OCI-M2 (cell line): ENCODE measurements at regions not wholly inside any gene's neighbourhood (a gene's known extent, or its start where the extent isn't known, plus 50 kb on each side); places are given as distances from the start of the nearest gene placed in this dataset.

ENCODE experiments used
- DNase-seq: peaks from one replicate; lab custom pipeline; 2025; ENCODE audit not compliant: unreplicated experiment; lab: John Stamatoyannopoulos, UW

DNA sequence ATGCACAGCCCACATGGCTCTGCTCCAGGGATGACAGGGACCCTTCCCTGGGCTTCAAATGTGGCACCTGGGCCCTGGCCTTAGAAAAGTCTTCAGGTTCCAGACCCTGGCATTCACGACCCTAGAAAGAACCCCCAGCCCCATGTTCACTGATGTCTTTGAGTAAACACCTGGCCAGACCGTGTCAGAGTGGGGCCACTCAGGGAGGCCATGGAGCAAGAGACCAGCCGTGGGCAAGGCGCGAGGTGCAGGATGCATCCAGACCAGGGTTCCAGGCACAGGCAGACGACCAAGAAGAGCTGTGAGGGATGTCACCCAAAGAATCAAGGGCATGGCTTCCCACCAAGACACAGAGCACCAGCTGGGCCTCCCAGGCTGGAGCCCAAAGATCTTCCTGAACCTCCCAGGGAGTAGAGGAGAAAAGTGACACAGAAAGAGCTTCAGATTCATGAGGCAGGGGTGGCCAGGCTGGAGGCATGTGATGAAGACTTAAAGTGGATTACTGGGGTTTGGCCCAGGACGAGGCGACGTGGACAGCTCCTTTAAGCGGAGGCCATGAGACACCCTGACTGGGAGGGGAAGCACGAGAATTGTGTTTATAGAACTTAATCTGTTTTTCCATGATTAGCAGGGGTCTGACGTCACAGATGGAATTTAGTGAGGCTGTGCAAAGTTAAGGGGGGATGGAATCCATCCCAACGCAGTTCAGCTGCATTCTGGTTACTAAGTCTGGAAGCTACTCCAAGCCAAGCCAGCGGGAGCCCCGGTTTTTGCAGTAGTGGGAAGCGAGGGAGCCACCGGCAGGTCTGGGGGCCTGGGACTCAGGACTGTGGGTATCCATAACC is 61.6 kb downstream of the ARL6IP4 start:
- no peak for DNase-seq

DNA sequence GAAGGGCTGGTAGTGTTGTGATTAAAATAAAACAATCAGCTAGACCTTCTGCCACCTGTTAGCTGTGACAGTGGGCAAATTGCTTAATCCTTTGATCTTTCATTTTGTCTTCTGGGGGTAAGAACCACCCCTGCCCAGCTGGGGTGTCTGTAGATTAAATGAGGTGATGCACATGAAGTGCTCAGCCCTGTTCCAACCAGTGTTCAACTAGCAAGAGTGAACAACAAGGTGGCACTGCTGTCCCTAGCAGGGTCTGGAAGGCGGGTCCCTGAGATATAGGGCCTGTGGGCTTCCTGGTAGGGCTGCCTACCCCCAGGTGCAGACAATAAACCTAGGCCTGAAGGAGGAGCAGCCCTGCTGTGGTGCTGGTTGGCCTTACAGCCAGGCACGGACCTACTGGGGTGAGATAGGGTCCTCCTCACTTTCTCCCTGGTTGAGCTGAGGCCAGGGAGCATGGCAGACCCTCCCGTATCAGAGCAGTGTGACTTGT is 60.6 kb downstream of the ARL6IP4 start:
- DNase-seq: no peak

DNA sequence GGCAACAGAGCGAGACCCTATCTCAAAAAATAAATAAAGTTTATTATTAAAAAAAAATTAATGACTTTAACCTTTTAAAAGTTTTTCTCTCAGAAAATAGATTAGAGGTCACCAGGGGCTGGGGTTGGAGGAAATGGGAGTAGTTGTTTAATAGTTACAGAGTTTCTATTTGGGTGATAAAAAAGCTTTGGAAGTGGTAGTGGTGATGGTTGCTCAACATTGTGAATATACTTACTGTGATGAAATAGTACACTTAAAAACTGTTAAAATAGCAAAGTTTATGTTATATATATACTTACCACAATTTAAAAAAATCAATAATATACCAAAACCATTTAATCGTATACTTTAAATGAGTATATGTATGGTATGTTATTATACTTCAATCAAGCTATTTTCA is 59.6 kb downstream of the ARL6IP4 start:
- DNase-seq: no peak

DNA sequence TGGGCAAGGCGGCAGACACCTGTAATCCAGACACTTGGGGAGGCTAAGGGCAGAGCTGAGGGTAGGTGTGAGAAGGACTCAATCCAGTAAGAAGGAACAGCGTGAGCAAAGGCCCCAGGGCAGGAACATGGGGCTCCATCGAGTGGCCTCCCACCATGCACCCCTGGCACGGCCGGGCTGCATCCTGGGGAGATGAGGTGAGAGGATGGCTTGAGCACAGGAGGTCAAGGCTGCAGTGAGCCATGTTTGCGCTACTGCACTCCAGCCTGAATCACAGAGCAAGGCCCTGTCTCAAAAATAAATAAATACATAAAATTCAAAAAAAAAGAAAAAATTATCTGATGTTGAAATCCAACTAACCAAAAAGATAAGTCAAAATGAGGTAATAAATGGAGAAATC is 58.5 kb downstream of the ARL6IP4 start:
- DNase-seq: no peak

DNA sequence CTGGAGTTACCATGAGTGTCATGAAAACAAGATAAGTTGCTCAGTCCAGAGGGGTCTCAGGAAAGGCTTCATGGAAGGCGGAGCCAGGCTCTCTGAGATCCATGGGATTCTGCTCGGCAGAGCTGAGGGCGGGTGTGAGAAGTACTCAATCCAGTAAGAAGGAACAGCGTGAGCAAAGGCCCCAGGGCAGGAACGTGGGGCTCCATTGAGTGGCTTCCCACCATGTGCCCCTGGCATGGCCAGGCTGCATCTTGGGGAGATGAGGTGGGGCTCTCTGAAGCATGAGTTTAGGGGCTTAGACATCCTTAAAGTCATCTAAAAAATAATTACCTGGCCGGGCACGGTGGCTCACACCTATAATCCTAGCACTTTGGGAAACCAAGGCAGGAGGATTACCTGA is 58.0 kb downstream of the ARL6IP4 start:
- no peak for DNase-seq

DNA sequence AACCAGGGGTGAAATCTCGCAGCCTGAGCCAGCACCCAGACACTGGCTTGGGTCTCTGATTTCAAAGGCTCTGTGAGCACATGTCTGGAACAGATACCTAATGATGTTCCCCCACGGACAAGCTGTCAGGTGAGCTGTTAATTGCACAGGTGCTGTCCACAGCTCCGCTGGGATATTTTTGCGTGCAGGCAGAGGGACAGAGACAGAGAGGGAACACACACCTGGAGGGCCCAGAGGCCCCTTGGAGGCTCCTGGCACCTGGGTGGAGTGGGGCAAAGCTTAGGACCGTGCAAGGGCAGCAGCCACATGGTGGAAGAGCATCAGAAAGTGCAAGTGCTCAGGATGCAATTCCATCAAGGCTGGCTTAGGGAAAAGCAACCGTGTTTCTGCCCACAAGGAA is 57.3 kb downstream of the ARL6IP4 start:
- DNase-seq: no peak

DNA sequence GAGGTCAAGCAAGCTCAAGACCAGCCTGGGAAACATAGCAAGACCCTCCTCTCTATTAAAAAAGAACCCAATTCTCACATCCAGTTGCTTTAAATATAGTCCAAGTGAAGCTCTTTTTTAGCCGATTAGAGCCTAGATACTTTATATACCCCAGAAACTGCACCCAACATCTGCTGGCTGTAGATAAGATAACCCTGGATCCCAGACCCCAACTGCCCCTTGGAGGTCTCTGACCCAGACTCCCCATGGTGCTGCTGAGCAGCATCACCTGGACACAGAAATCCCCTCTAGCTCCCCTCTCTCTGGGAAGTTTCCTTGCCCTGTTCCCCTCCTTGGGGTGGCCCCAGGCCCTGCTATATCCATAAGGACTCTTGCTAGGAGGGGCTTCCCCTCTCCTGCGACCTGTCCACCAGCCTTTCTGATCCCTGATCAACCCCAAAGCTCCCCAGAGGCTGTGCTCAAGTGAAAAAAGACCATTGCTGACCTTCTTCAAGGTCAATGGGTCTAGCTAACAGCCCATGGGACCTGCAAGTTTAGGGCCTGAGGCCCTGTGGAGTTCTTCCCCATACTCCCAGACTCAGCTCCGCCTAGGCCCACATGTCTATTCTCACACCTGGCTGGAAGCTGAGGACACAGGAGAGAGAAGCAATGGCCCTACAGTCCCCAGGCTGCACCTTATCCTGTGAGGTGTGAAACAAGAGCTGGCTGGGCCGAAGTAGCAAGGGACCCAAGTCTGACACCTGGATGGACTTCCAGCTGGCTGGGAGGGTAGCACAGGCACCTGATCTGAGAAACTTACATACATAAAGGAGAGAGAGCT is 56.2 kb downstream of the ARL6IP4 start:
- DNase-seq: no peak

DNA sequence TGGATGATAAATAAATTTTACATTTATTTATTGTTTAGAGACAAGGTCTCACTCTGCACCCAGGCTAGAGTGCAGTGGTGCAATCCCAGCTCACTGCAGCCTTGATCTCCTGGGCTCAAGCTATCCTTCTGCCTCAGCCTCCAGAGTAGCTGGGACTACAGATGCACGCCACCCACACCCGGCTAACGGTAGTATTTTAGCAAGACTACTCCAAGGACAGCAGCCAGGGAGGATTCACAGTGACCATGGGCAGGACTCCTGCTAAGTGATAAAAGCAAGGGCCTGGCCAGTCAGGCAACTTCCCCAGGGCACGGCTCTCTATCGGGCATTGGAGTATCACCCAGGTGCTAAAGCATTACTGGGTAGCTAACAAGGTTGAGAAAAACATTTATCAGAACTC is 55.4 kb downstream of the ARL6IP4 start:
- DNase-seq: no peak

DNA sequence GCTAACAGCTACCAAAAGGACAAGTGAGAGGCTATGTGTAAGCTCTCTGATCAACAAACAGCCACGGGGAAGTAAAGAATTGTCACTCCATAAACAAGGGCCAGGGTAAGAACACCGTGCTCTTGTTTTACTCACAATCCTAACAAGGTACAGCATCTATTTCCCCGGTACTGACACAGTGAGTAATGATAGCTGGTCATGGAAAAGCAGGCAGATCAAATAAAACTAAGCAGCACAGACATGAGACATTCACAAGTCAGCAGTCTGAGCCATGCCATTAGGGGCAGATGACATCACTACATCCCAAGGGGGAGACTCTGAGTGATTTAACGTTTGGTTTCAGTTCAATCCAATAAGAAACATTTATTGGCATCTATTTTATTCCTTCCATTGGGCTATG is 54.4 kb downstream of the ARL6IP4 start:
- DNase-seq: no peak

DNA sequence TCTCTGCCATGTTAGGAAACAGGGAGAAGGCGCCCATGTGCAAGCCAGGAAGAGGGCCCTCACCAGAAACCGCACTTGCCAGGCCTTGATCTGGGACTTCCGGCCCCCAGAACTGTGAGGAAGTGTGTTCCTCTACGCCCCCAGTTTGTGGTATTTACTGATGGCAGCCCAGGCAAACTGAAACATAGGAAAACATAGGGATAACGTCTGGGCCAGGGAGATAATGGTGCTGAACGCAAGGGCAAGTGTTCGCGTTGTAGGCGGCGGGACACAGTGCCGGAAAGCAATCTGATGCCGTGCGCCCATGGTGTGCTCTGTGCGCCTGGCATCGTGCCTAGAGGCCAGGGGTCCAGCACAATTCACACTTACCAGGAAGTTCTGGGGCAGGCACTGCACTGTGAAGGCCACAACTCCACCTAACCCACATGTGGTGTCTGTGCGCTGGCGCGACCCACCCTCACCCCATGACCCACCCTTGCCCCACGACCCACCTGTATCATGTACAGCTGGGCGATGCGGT is 53.6 kb downstream of the ARL6IP4 start:
- peak; percentile 74 for DNase-seq

DNA sequence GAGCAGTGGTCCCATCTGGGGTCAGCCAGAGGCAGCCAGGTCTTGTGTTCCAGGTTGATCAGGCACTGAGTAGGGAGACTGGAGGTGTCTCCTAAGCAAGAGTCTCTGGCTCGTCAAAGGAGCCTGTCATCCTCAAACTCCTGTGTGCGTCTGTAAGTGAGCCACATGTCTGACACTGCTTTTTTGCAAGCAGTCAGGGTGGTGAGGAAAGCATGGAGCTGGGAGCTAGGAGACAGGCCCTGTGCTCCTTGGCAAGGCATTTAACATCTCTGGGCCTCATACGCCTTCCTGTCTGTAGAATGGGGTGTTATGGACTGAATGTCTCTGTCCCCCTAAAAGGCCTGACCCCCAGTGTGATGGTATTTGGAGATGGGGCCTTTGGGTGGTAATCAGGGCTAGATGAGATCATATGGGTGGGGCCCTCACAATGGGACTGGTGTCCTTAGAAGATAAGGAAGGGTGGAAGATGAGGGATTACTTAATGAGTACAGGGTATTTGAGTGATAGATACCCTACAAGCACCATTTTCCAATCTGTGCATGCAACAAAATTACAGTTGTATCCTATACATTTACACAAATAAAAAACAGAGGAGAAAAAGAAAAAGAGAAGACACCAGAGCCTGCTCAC is 53.0 kb downstream of the ARL6IP4 start:
- DNase-seq: no peak

DNA sequence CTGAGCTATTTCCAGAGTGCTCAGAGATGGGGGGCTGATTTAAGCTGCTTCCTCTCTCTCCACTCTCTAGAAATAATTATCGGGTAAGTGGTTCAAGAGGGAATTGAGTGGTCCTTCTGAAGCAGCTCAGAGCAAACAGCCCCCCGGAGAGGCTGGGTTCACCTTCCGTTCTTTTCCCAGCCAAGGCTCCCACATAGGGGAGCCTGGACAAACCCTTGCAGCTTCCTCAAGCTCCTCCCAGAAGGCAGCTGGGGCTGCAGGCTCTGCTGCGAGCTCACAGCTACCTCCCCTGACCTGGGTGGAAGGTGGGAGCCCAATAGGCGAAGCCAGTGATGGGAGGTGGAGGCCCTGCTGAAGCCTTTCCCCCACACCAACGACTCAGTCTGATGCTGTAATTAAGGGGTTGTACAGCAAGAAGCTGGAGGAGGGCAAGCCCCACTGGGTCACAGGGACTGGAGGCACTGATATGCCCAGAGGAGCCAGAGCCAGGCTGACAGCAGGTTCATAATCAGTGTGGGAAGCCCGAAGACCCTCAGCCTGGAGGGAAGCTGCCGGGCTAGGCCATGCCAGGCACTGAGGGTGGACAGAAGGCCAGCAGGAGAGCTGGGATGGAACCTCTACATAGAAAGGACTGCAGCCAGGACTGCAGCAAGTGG is 52.4 kb downstream of the ARL6IP4 start:
- DNase-seq: no peak
